ENCODE measurements at regions not wholly inside any gene's neighbourhood (a gene's known extent, or its start where the extent isn't known, plus 50 kb on each side); places are given as distances from the start of the nearest gene placed in this dataset.

DNA sequence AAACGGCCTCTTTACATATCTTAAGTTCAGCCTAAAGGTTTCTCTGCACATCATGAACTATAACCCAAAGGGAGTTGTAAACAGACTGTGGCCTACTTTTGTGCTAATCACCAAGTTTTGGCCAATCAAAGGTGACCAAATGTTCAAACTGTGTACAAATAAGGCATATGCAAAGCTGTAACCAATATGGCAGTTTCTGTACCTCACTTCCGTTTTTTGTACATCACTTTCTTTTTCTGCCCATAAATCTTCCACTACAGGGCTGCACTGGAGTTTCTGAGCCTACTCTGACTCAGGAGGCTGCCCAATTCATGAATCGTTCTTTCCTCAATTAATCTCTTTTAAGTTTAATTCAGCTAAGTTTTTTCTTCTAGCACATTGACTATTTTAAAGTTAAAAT lies 318.7 kb downstream of the SLC7A11 start:
- no peak overlapping the region for H3K27ac ChIP-seq (ENCODE audit: low read depth in 1 of 2, low read length in 2 of 2)
- H3K36me3 ChIP-seq (replicated peaks in 1 of 2; ENCODE audit: control insufficient read depth in 1 of 2, insufficient read depth in 2 of 2, low read length in 2 of 2), result no peaks in the 10 kb centered on the region
- intact Hi-C loops (cut with micrococcal nuclease), result no loop called here
- no peaks in the 10 kb centered on the region for H3K27me3 ChIP-seq (ENCODE audit: control insufficient read depth in 2 of 2, insufficient read depth in 2 of 2, low read length in 2 of 2)
- H2AFZ ChIP-seq (ENCODE audit: insufficient read depth, low read depth, low read length, poor library complexity, severe bottlenecking), result no peak overlapping the region
- no peaks in the 10 kb centered on the region for H4K20me1 ChIP-seq (ENCODE audit: insufficient read depth, low read length)
- no peak overlapping the region for H3K4me3 Mint-ChIP-seq
- H3K4me2 ChIP-seq (replicated peaks; ENCODE audit: extremely low read depth, low read length, poor library complexity, severe bottlenecking), result no peak overlapping the region
- no peak for TF ChIP-seq CTCF (IDR thresholded peaks at IDR 0.05)
- no peak overlapping the region for H3K4me3 ChIP-seq (replicated peaks in 1 of 3; ENCODE audit: low read depth in 2 of 3, low read length in 3 of 3)
- no peak overlapping the region for H3K27ac Mint-ChIP-seq
- H3K79me2 ChIP-seq (ENCODE audit: insufficient read depth, low read length), result no peaks in the 10 kb centered on the region
- no peaks in the 10 kb centered on the region for H3K27me3 Mint-ChIP-seq (ENCODE audit: low read depth in 3 of 3)
- no peak overlapping the region for H3K9ac ChIP-seq (ENCODE audit: insufficient read depth, low read length, poor library complexity, severe bottlenecking)
- no peaks in the 10 kb centered on the region for H3K4me1 Mint-ChIP-seq
- H3K9me3 Mint-ChIP-seq, result peaks cover 0 to 5% (median 1%) of the 10 kb centered on the region in 7 donors
- H3K36me3 Mint-ChIP-seq, result no peaks in the 10 kb centered on the region
- WGBS (ENCODE audit: insufficient coverage), result 60% methylated on average over 1 of the region's 3 CpGs
- DNase-seq, result no peak
- H3K4me1 ChIP-seq (ENCODE audit: control insufficient read depth in 1 of 2, insufficient read depth in 2 of 2, low read length in 2 of 2), result no peaks in the 10 kb centered on the region
- H3K9me3 ChIP-seq (replicated peaks in 1 of 2; ENCODE audit: control insufficient read depth in 1 of 2, insufficient read depth in 1 of 2, low read length in 2 of 2), result no peaks in the 10 kb centered on the region

- Histone ChIP-seq H3K9me3 (replicated peaks in 1 of 2; ENCODE audit: control insufficient read depth in 1 of 2, insufficient read depth in 1 of 2, low read length in 2 of 2) (no peaks in the 10 kb centered on the region), H3K79me2 (ENCODE audit: insufficient read depth, low read length) (no peaks in the 10 kb centered on the region), H3K27ac (ENCODE audit: low read depth in 1 of 2, low read length in 2 of 2) (no peak overlapping the region), H3K27me3 (ENCODE audit: control insufficient read depth in 2 of 2, insufficient read depth in 2 of 2, low read length in 2 of 2) (no peaks in the 10 kb centered on the region), H3K9ac (ENCODE audit: insufficient read depth, low read length, poor library complexity, severe bottlenecking) (no peak overlapping the region), H4K20me1 (ENCODE audit: insufficient read depth, low read length) (no peaks in the 10 kb centered on the region), H3K4me3 (replicated peaks in 1 of 3; ENCODE audit: low read depth in 2 of 3, low read length in 3 of 3) (no peak overlapping the region), H3K4me1 (ENCODE audit: control insufficient read depth in 1 of 2, insufficient read depth in 2 of 2, low read length in 2 of 2) (no peaks in the 10 kb centered on the region), H3K4me2 (replicated peaks; ENCODE audit: extremely low read depth, low read length, poor library complexity, severe bottlenecking) (no peak overlapping the region), H2AFZ (ENCODE audit: insufficient read depth, low read depth, low read length, poor library complexity, severe bottlenecking) (no peak overlapping the region), H3K36me3 (replicated peaks in 1 of 2; ENCODE audit: control insufficient read depth in 1 of 2, insufficient read depth in 2 of 2, low read length in 2 of 2) (no peaks in the 10 kb centered on the region)
- H3K27ac Mint-ChIP-seq, result no peak overlapping the region
- no peak for DNase-seq
- no CpG with 5 or more reads among the region's 3 CpGs for WGBS (ENCODE audit: insufficient coverage)
- no peaks in the 10 kb centered on the region for H3K36me3 Mint-ChIP-seq
- no peaks in the 10 kb centered on the region for H3K4me1 Mint-ChIP-seq
- no peaks in the 10 kb centered on the region for H3K27me3 Mint-ChIP-seq (ENCODE audit: low read depth in 3 of 3)
- intact Hi-C loops (cut with micrococcal nuclease), result no loop called here
- TF ChIP-seq CTCF (IDR thresholded peaks at IDR 0.05), result no peak
- H3K9me3 Mint-ChIP-seq, result peaks cover 0 to 5% (median 1%) of the 10 kb centered on the region in 7 donors
- no peak overlapping the region for H3K4me3 Mint-ChIP-seq
Measured at GRCh38 chr4:137922721-137923120, 319.4 kb downstream of the SLC7A11 start.
